GM23338 (cell line): ENCODE measurements at regions not wholly inside any gene's neighbourhood (a gene's known extent, or its start where the extent isn't known, plus 50 kb on each side); places are given as distances from the start of the nearest gene placed in this dataset.

Experiments
- CREB1 ChIP-seq: fragments of 250-450 bp; sonication (Bioruptor Pico); IDR thresholded peaks from 2 replicates; pipeline ENCODE4 v1.5.0; 2020; ENCODE audit warnings: low read depth, mild to moderate bottlenecking, moderate library complexity
- CTCF ChIP-seq, 2 experiments: fragments of 200-600 bp in 1 of 2; sonication (generic) in 1 of 2; conservative IDR thresholded peaks; 2 replicates each; pipeline versions ENCODE4 v1.5.1 to v1.6.1; 2016 to 2017; ENCODE audit warnings: antibody characterized with exemption in 2 of 2, low read depth in 2 of 2, mild to moderate bottlenecking in 2 of 2, moderate library complexity in 1 of 2
- POLR2AphosphoS5 ChIP-seq: IDR thresholded peaks from 2 replicates; pipeline ENCODE4 v1.6.1; 2016; ENCODE audit warnings: antibody characterized with exemption, low read depth
- REST ChIP-seq: IDR thresholded peaks from one replicate; pipeline ENCODE4 v1.6.1; 2018; ENCODE audit warnings: antibody characterized with exemption; ENCODE audit not compliant: unreplicated experiment
- STAT1 ChIP-seq: IDR thresholded peaks from one replicate; pipeline ENCODE4 v1.6.1; 2016; ENCODE audit warnings: antibody characterized with exemption; ENCODE audit not compliant: unreplicated experiment

GRCh38 chr2:35580956-35581355, 774.6 kb upstream of the CRIM1 start:
- TF ChIP-seq CTCF (conservative IDR thresholded peaks at IDR 0.05; ENCODE audit: low read depth in 2 of 2) (no peak), REST (no peak), POLR2AphosphoS5 (no peak), STAT1 (no peak), CREB1 (CRISPR knock-in tag) (no peak)
